HG02938 (cell line): ENCODE measurements at regions not wholly inside any gene's neighbourhood (a gene's known extent, or its start where the extent isn't known, plus 50 kb on each side); places are given as distances from the start of the nearest gene placed in this dataset.
"Not testable (repeated sequence)": the region's sequence is repeated elsewhere in the genome, so short reads cannot be mapped to it uniquely, and the experiment has no call there.

ENCODE experiments used
- ATAC-seq: cut with Tn5 transposase; IDR thresholded peaks from one replicate; pipeline ENCODE4 v1.9.1; 2021; ENCODE audit warnings: mild to moderate bottlenecking, moderate library complexity; ENCODE audit not compliant: unreplicated experiment

DNA sequence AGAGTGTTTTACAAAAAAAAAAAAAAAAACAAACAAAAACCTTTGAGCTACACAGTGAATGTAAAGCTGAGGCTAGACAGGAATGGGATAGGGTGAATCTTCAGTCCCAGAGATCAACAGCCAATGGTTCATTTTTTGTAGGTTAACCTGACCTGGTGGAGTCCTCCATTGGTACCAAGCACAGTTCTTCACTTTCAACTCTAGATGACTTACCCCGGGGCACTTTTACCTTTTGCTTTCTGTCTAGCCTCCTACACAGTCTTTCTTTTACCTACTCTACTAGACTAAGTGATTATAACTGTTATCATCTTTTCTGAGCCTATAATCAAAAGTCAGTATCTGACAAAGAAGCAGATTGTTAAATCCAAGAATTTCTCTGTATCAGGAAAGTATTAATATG lies 50.9 kb downstream of the ANXA2R start:
- no peak for ATAC-seq

DNA sequence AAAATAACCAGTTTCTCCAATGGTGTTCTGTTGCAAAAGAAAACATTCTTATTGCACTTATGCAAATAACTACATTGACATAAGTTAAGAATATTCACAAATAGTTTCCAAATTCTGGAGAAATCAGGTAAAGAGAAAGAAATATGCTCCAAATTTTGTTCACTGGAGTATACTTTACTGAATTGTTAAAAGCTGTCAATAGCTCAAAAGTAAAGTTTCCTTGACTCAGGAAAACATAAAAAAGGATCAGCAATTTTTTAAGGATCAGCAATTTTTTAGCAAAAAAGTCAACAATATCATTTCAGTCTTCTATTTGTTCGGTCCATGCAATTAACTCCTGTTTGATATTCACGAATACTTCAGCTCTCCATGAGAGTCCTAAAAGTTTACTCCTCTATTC lies 51.6 kb downstream of the ANXA2R start:
- ATAC-seq: no peak

DNA sequence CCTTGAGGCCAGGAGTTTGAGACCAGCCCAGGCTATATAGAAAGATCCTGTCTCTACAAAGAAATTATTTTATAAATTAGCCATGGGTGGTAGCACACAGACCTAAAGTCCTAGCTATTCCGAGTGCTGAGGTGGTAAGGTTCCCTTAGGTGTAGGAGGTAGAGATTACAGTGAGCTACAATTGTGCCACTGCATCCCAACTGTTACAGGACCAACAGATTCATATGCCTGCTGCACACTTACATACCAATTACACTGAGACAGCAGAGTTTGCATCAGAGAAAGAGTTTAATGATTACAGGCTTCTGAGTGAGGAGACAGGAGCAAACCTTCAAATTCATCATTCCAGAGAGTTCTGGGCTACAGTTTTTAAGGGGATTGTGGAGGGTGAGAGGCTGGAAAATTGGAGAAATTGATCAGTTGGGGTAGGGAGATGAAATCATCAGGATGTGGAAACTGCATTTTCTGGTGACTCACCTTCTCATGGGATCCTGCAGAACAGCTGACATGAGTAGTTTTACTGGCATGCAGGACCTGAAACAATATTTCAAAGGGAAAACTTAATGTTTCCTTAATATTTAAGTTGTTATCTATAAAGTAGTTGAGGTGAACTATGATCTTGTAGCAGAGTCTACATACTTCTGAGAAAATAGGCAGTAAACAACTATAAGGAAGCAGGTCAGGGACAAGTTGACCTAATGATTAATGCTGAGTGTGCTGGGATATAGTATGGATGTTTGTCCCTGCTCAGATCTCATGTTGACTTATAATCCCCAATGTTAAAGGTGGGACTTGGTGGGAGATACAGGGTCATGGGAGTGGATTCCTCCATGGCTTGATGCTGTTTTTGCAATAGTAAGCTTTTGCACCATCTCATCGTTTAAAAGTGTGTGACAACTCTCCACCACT lies 54.7 kb downstream of the ANXA2R start:
- ATAC-seq: no peak

DNA sequence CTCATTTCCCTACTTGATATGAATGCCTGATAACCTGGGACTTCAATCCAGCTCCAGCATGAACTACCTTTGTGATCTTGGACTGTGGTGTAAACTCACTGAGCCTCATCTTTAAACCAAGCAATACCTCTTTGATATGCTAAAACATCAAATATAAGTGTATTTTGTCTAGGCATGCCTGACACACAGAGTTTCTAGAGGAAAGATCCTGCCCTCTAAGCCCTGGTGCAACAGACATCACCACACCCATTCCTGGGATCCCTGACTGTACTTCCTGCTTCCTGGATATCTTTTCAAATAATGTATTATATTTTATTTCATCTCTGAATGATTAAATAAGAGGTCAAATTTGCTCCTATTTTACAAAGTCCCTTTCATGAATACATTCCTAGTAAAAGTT lies 55.8 kb downstream of the ANXA2R start:
- ATAC-seq: no peak

DNA sequence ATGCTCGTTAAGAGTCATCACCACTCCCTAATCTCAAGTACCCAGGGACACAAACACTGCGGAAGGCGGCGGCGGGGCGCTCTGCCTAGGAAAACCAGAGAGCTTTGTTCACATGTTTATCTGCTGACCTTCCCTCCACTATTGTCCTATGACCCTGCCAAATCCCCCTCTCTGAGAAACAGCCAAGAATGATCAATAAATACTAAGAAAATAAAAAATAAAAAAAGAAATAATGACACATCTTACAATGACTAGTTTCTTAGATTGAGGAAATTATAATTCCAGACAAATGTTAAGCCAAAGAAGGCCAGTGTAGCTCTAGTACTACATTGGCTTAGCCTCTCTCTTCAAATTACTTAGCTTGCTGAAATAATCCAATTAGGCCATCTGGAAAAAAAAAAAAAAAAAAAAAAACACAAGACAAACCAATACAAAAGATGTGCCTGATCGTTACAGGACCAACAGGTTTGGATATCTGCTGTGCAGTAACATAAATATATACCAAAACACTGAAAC lies 58.0 kb downstream of the ANXA2R start:
- no peak for ATAC-seq

DNA sequence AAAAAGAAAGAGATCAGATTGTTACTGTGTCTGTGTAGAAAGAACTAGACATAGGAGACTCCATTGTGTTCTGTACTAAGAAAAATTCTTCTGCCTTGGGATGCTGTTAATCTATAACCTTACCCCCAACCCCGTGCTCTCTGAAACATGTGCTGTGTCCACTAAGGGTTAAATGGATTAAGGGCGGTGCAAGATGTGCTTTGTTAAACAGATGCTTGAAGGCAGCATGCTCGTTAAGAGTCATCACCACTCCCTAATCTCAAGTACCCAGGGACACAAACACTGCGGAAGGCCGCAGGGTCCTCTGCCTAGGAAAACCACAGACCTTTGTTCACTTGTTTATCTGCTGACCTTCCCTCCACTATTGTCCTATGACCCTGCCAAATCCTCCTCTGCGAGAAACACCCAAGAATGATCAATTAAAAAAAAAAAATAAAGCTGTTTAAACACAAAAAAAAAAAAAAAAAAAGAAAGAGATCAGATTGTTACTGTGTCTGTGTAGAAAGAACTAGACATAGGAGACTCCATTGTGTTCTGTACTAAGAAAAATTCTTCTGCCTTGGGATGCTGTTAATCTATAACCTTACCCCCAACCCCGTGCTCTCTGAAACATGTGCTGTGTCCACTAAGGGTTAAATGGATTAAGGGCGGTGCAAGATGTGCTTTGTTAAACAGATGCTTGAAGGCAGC lies 58.6 kb downstream of the ANXA2R start:
- ATAC-seq: not testable (repeated sequence)

DNA sequence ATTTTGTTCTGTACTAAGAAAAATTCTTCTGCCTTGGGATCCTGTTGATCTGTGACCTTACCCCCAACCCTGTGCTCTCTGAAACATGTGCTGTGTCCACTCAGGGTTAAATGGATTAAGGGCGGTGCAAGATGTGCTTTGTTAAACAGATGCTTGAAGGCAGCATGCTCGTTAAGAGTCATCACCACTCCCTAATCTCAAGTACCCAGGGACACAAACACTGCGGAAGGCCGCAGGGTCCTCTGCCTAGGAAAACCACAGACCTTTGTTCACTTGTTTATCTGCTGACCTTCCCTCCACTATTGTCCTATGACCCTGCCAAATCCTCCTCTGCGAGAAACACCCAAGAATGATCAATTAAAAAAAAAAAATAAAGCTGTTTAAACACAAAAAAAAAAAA lies 59.1 kb downstream of the ANXA2R start:
- ATAC-seq: not testable (repeated sequence)

DNA sequence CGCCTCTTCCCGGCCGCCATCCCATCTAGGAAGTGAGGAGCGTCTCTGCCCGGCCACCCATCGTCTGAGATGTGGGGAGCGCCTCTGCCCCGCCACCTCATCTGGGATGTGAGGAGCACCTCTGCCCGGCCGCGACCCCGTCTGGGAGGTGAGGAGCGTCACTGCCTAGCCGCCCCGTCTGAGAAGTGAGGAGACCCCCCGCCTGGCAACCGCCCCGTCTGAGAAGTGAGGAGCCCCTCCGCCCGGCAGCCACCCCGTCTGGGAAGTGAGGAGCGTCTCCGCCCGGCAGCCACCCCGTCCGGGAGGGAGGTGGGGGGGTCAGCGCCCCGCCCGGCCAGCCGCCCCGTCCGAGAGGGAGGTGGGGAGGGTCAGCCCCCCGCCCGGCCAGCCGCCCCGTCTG lies 59.7 kb downstream of the ANXA2R start:
- not testable (repeated sequence) for ATAC-seq

DNA sequence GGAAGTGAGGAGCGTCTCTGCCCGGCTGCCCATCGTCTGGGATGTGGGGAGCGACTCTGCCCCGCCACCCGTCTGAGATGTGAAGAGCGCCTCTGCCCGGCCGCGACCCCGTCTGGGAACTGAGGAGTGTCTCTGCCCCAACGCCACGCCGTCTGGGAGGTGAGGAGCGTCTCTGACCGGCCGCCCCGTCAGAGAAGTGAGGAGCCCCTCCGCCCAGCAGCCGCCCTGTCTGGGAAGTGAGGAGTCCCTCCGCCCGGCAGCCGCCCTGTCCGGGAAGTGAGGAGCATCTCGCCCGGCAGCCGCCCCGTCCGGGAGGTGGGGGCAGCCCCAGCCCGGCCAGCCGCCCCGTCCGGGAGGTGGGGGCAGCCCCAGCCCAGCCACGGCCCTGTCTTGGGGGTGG lies 60.9 kb downstream of the ANXA2R start:
- not testable (repeated sequence) for ATAC-seq

DNA sequence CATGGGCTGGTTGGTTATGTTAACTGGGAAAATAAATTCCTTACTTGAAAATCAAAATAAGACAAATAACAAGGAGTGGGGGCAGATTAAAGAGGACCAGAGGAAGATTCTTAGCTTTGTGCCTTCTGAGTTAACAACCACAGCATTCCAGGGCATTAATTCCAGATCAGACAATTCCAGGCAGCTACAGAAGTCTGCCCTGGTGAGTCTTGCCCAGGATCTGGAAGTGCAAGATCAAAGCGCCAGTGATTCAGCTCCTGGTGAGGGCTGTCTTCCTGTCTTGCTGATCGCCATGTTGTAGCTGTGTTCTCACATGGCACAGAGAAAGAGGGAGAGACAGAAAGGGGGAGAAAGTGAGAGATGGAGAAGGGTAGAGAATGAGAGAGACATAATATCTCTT lies 65.6 kb downstream of the ANXA2R start:
- no peak for ATAC-seq

DNA sequence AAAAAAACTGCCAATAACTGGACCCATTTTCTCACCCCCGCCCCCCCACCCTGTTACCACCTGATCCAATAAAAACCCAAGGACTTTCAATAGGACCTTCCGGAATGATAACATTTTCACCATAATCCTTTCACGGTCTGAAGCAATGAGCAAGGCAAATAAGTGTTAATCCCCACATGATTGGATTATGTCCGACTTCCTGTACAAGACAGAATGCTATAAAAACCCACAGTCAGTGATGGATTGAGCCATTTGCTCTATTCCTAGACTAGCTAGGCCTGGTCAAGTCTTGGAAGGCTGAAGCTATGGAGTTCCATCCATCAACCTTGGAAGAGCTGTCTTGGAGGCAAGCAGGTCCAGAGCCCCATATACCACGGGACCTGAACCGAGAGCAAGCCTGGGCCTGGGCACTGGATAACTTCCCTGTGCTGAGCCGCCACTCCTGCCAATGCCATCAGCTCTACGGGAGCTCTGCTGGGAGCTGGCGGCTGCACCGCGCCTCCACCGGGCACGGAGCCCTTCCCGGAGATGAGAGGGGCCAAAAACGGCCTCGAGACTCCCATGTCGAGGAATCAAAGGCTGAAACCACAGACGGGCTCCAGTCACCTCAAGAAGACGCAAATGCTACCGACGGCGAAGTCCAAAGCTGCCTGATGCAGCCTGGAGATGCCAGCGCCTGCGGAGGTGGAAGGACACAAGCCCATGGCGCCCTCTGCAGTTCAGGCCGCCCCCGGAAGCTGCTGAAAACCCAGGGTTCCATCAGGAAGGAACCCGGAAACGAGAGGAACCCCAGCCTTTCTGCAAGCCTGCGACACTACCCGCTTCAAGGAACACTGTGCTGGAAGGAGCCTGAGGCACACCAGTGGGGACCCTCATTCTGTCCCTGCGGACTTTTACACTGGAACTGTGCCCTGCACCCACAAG lies 69.2 kb downstream of the ANXA2R start:
- no peak for ATAC-seq

DNA sequence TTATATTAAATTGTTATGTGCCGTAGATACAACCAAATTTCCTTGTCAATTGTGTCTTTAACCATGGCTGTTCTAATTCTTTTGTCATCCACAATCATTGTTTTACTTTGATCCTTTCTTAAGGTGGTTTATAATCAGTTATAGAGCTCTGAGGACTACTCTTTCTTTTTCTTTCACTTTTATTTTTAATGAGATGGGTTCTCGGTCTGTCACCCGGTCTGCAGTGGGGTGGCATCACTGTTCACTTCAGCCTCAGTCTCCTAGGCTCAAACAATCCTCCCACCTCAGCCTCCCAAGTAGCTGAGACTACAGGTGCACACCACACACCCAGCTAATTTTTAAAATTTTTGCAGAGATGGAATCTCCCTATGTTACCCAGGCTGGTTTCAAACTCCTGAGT lies 74.2 kb downstream of the ANXA2R start:
- ATAC-seq: no peak

DNA sequence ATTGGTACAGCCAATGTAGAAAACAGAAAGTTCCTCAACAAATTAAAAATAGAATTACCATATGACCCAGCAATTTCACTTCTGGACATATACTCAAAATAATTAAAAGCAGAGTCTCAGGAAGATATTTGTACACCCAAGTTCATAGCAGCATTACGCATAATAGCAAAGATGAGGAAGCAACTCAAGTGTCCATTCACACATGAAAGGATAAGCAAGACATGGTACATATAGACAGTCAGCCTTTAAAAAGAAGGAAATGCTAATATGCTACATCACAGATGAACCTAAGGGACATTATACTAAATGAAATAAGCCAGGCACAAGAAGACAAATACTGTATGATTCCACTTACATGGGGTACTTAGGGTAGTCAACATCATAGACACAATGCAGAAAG lies 76.7 kb downstream of the ANXA2R start:
- ATAC-seq: no peak

DNA sequence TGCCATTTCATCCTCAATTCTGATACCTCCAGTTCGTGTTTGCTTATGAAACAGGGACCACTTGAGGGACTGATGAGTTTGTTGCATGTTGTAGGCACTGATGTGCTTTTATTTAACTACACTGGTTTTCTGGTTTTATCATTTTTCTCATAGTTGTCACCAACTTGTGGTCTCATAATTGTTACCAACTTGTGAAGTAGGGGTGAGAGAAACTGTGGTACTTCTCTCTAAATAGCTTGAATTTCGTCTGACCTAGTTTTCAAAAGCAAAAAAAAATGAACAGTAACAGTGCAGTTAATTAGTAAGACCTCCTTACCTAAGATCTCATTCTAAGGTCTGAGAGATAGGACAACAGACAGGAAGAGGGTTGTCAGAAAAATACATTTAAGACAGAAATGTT lies 78.0 kb downstream of the ANXA2R start:
- no peak for ATAC-seq

DNA sequence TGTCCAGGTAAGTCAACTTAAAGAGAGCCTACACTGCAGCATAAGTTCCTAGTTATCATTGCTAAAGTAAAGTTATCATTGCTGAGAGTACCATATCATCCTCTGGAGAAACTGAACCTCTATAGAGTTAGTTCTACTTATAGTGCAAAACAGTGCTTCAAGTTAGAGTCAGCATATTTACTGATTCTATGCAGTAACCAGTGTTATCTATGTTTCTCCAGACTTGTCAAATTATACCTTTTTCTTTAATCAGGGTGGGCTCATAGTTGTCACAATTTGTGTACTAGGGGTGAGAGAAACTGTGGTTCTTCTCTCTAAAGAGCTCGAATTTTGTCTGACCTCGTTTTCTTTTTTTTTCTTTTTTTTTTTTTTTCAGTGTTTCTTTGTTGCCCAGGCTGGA lies 79.6 kb downstream of the ANXA2R start:
- ATAC-seq: no peak

DNA sequence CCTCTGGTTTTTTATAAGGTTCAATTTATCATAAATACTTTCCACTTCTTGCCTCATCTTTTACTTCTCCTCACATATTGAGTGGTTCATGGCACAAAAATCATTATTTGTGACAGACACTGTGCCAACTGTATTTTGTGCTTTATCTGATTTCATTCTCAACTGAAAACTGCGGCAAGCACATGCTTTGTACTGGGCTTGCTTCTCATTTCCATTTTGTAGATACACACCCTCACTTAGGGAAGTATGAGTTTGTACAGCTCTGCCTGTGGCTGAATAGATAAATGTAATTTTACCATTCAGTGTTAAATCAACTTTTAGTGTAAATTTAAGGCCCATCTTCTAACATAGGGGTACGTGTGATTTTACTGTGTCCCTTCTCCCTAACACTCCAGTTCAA lies 83.6 kb downstream of the ANXA2R start:
- ATAC-seq: no peak

DNA sequence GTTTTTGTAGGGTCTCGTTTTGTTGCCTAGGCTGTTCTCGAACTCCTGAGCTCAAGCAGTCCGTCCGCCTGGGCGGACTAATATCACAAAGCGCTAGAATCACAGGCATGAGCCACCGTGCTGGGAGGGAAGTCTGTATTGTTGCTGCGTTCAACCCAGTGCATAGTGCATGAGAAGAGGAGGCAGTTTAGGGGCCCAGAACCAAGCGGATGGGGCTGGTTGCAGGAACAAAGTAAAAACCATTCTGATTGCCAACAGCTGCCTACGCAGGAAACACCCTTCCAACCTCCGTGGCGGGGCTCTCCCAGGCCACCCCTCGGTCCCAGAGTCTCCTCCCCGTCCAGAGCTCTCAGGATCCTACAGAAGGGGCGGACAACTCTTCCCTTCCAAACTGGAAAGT lies 87.1 kb downstream of the ANXA2R start:
- no peak for ATAC-seq

DNA sequence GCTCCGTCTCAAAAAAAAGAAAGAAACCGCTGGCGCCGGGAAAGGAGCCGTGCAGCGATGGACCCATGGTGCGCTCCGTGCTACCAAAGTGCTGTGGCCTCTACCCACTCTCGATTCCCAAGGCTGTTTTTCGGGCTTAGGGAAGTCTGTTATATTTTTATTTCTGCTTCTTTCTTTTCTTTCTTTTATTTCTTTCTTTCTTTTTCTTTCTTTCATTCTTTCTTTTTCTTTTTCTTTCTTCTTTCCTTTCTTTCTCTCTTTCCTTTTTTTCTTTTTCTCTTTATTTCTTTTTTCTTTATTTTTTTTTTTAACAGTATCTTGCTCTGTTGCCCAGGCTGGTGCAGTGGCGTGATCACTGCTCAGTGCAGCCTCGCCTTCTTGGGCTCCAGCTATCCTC lies 87.5 kb downstream of the ANXA2R start:
- no peak for ATAC-seq

DNA sequence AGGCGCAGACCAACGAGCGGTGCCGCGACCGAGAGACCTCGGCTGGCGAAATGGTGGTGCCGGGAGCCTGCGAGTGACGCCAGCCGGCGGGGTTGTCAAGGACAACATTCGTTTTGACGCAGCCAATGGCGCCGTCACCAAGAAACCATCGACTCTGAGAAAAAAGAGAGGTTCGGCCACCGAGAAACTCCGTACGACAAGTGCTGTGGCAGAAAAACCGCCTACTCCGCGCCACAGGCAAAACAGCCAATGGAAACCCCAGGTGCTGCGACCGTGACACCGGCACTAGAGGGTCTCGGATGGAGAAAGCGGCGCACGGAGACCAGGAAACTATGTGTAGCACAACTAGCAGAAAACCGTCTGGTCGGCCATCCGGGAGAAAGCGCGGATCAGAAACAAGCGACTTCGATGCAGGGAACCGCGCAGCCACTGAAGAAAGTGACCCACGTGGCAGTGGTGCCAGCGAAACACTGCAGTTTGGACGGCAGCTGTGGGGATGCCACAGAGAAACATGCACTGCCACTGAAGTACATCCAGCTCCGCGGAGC lies 88.8 kb downstream of the ANXA2R start:
- ATAC-seq: peak; percentile 31

DNA sequence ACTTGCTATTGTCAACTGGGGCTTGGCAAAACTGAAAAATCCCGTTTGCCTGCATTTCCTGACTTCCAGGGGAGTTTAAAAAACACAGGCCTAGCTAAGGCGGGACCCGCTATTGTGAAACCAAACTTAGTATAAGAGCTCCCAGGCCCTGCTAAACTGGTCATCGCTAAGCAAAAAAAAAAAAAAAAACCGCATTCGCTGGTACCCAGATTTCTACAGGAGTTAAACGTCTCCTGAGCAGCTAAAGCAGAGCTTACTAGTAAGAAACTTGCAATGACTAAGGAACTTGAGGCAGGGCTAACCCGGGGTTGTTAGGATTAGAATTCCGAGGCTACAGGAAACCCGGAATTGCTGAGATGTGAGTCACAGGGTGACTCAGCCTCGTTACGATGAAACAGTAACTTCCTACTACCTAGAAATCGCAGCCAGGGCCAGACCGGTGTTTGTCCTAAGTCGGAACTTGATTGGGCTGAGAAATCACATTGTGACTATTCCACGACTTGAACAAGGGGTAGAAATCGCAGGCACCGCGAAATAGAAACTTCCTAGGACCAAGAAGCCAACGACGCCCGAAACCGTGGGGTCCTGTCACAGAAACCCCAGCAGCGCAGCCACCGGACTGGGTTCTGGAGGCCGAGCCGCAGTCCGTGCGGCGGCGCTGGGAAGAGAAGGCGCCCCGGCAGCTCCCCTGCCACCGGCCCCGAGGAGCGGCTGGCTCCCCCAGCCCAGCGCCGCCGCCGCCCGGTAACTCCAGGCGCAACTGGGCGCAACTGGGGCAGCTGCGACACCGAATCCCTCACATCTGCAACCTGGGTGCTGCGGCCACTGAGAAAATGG lies 89.4 kb downstream of the ANXA2R start:
- ATAC-seq: peak; percentile 32
